ENCODE measurements at regions not wholly inside any gene's neighbourhood (a gene's known extent, or its start where the extent isn't known, plus 50 kb on each side); places are given as distances from the start of the nearest gene placed in this dataset.
"Not testable (repeated sequence)": the region's sequence is repeated elsewhere in the genome, so short reads cannot be mapped to it uniquely, and the experiment has no call there.

GRCh38 chr7:410395-410910 is 109.2 kb downstream of the PDGFA start:
- no peak for DNase-seq

- not testable (repeated sequence) for DNase-seq
Observed at GRCh38 chr7:411116-411515, 108.5 kb downstream of the PDGFA start.

- DNase-seq, result no peak
Observed at GRCh38 chr7:411677-412312, 107.9 kb downstream of the PDGFA start.

- no peak for DNase-seq
Observed at GRCh38 chr7:412313-412710, 107.3 kb downstream of the PDGFA start.

GRCh38 chr7:414681-415560 is 104.7 kb downstream of the PDGFA start:
- DNase-seq, result no peak

- no peak for DNase-seq
Observed at GRCh38 chr7:415646-416525, 103.8 kb downstream of the PDGFA start.

GRCh38 chr7:416761-417624 is 102.7 kb downstream of the PDGFA start:
- no peak for DNase-seq

- no peak for DNase-seq
Observed at GRCh38 chr7:417625-417889, 102.1 kb downstream of the PDGFA start.

GRCh38 chr7:417973-418601 is 101.6 kb downstream of the PDGFA start:
- DNase-seq, result no peak

GRCh38 chr7:418636-419280 is 100.9 kb downstream of the PDGFA start:
- DNase-seq, result no peak

- no peak for DNase-seq
Observed at GRCh38 chr7:420142-421093, 99.2 kb downstream of the PDGFA start.

GRCh38 chr7:421136-421991 is 98.3 kb downstream of the PDGFA start:
- DNase-seq, result no peak

- no peak for DNase-seq
Observed at GRCh38 chr7:422191-422885, 97.3 kb downstream of the PDGFA start.

- DNase-seq, result no peak
Observed at GRCh38 chr7:422886-423225, 96.8 kb downstream of the PDGFA start.

- DNase-seq, result no peak
Observed at GRCh38 chr7:423312-424260, 96.1 kb downstream of the PDGFA start.

- no peak for DNase-seq
Observed at GRCh38 chr7:424301-424935, 95.2 kb downstream of the PDGFA start.
